Right ventricle myocardium superior (tissue), 1 donor: ENCODE measurements at regions not wholly inside any gene's neighbourhood (a gene's known extent, or its start where the extent isn't known, plus 50 kb on each side); places are given as distances from the start of the nearest gene placed in this dataset.

Experiments used
- ATAC-seq: fragments of 200-7000 bp; cut with Tn5 transposase; one replicate; pipeline ENCODE4 v1.9.1; 2020; ENCODE audit warnings: mild to moderate bottlenecking; ENCODE audit not compliant: poor library complexity
- DNase-seq: peaks from one replicate; pipeline ENCODE4 v3.0.0-alpha.2; 2020
- intact Hi-C: fragments of 100-400 bp; cut with DNase I; formaldehyde crosslinking; loops from one replicate; pipeline ENCODE4 v1.11.2; 2022
- donor health status: DM: no; HTN: yes; CAD: no; lungs with severe emphysema.

DNA sequence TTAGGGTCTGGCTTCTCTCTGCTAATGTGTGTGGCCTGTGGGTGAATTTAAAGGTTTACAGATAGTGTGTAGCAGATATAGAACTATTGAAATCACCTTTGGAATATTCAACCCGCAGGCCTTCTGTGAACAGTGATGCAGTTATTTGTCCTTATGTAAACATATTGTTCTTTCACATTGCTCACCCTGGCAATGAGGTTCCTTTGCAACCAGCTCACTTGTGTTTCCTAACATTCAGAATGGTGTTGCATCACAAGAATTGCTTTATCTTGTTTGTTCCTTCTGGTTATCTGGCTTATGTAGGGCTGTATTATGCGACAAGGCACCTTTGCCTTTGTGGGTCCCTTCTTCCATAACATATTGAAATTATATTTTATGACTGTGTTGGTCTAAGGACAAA is 370.3 kb downstream of the NNT start:
- intact Hi-C loops, result no loop called here
- DNase-seq (no peak), ATAC-seq (no peak)

DNA sequence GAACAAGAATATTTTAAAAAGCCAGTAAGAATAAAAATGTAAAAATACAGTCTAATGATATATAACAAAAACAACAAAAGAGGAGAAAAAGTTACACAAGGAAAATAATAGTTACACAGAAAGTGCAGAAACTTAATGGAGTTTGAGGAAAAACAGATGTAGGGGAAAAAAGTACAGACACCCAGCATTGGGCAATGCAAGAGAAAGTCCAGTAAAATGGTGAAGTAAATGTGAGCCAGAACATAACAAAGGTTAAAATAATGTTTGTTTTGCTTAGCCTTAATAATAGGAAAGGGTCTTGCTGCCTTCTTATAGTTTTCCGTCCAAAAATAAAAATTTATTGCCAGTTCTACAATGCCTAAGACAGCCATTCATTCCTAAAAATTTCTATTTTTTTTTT is 364.2 kb downstream of the NNT start:
- intact Hi-C loops, result no loop called here
- ATAC-seq (no peak), DNase-seq (no peak)

DNA sequence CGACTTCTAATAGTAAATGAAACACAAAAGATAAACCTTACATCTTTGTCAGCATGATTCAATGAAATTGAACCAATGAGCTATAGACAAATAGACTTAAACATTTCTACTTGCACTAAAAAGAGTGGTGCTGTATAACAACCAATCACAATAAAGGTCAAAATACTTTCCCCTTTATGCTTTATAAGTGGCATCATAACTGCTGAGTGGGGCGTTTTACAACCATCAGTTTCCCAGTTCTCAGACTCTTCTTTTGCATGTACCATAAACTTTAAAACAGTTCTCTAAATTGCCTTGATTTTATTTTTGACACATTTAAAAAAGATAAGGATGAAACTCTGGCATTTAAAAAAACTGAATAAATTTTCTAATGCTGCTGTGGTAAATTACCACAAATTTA is 356.2 kb downstream of the NNT start:
- intact Hi-C loops, result no loop called here
- no peak for ATAC-seq
- DNase-seq, result no peak

DNA sequence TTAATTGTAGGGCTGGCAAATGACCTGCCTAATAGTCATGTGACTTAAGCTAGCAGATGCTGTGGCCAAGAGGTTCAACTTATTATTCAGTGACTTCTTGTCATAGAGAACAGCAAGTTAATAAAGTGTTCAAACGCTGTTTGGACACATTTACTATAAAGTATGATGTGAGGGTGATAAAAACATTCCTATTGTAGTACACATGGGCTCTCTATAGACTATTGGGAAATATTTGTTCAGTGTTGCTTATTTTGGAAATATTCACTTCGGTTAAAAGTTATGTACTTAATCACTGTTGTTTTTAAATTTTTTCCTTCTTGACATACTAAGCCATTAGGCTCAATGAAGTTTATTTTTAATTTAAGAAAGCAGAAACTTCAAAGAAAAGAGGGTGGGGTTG is 345.0 kb downstream of the NNT start:
- no peak for DNase-seq
- peak; percentile 18 for ATAC-seq
- intact Hi-C loops, result no loop called here

DNA sequence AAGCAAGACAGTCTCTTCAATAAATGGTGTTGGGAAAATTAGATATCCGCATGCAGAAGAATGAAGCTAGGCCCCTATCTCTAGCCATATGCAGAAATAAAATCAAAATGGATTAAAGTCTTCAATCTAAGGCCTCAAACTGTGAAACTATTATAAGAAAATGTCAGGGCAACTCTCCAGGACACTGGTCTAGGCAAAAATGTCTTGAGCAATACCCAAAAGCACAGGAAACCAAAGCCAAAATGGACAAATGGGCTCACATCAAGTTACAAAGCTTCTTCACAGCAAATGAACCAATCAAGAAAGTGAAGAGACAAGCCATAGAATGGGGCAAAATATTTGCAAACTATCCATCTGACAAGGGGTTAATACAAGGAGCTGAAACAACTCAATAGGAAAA is 338.8 kb downstream of the NNT start:
- intact Hi-C loops, result no loop called here
- DNase-seq (no peak), ATAC-seq (no peak)

DNA sequence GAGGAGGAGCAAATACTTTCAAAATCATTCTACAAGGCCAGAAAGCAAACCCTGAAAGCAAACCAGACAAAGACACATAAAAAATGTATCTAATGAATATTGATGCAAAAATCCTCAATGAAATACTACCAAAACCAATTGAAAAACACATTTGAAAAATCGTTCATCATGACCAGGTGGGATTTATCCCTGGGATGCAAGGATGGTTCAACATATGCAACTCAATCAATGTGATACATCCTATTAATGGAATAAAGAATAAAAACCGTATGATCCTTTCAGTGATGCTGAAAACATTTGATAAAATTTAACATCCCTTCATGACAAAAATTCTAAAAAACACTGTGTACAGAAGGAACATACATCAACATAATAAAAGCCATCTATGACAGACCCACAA is 337.6 kb downstream of the NNT start:
- intact Hi-C loops, result no loop called here
- DNase-seq (no peak), ATAC-seq (no peak)

DNA sequence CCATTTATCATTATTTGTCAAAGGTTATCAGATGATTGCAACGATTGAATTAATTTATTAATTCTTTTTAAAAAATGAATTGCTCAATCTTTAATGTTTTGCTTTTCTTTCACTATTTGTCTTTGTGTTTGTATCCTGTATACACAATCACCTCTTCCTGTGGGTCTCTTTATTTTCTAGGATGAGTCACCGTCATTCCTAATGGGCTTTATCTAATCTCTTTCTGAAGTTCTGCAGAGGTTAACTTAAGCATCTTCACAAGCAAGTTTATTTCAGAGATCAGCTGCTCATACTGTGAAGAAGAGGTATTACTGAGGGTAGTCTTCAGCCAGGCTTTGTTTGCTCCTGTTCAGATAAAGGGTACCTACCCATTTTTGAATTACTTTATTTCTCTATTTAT is 323.9 kb downstream of the NNT start:
- DNase-seq (no peak), ATAC-seq (no peak)
- intact Hi-C loops, result no loop called here

DNA sequence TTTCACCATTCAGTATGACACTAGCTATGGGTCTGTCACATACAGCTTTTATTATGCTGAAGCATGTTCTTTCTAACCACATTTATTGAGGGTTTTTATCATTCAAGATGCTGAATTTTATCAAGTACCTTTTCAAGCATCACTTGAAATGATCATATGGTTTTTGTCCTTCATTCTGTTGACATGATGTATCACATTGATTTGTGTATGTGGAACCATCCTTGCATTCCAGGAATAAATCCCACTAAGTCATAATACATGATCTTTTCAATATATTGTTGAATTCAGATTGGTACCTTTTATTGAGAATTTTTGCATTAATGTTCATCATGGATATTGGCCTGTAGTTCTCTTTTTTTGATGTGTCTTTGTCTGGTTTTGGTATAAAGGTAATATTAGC is 317.4 kb downstream of the NNT start:
- no peak for DNase-seq
- intact Hi-C loops, result no loop called here
- no peak for ATAC-seq

DNA sequence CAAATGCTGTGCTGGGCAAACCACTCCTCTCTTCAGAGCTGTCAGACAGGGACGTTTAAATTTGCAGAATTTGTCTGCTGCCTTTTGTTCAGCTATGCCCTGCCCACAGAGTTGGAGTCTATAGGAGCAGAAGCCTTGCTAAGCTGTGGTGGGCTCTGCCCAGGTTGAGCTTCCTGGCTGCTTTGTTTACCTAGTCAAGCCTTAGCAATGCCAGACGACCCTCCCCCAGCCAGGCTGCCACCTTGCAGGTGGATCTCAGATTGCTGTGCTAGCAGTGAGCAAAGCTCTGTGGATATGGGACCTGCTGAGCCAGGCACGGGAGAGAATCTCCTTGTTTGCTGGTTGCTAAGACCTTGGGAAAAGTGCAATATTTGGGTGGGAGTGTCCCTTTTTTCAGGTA is 314.9 kb downstream of the NNT start:
- intact Hi-C loops, result no loop called here
- ATAC-seq (no peak), DNase-seq (no peak)

DNA sequence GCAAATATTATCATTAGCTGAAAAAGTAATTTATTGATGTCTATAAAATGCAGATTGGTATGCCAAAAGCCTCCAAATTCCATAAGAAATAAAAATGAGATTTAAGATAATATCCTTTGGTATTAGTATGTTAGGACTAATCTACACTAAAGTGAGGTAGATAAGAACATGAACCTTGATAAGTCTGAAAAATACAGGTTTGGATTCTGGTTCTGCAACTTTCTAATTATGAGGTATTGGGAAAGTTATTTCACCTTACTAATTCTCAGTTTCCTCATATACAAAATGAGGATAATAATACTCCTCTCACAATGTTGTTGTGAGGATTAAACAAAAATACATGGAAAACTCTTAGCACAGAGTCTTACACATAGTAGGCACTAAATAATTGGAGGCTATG is 300.1 kb downstream of the NNT start:
- ATAC-seq (no peak), DNase-seq (no peak)
- intact Hi-C loops, result no loop called here

DNA sequence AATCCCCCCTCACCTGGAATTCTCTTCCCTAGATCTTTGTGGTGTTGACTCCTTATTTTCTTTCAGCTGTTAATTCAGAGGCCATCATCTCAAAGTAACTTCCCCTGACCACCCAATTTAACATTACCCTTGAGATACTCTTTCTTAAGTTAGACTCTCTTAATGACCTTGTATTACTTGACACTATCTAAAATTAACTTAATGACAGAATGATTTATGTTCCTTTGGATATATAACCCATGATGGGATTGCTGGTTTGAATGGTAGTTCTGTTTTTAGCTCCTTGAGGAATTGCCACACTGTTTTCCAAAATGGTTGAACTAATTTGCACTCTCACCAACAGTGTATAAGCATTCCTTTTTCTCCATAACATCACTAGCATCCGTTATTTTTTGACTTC is 298.0 kb downstream of the NNT start:
- ATAC-seq, result no peak
- intact Hi-C loops, result no loop called here

DNA sequence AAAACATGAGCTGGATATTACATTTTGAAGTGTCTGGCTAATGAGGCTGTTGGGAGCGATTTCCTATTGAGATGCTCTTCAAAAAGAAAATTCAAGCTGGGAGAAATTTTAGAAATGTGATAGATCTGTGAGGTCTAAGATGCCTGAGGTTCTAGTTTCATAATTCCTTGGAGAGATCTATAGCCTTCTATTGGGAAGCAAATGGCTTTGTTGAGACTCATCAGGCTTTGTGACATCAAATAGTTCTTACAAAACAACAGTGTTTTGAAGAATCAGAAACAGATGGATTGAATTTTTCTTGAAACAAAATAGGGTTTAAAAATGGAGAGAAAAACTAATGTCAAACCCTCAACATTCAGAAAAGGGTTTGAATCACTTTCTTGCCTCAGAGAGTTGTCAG is 292.9 kb downstream of the NNT start:
- DNase-seq (no peak), ATAC-seq (no peak)
- intact Hi-C loops, result no loop called here

More for the DNA sequence above, 298.0 kb downstream of the NNT start:
- no peak for DNase-seq

DNA sequence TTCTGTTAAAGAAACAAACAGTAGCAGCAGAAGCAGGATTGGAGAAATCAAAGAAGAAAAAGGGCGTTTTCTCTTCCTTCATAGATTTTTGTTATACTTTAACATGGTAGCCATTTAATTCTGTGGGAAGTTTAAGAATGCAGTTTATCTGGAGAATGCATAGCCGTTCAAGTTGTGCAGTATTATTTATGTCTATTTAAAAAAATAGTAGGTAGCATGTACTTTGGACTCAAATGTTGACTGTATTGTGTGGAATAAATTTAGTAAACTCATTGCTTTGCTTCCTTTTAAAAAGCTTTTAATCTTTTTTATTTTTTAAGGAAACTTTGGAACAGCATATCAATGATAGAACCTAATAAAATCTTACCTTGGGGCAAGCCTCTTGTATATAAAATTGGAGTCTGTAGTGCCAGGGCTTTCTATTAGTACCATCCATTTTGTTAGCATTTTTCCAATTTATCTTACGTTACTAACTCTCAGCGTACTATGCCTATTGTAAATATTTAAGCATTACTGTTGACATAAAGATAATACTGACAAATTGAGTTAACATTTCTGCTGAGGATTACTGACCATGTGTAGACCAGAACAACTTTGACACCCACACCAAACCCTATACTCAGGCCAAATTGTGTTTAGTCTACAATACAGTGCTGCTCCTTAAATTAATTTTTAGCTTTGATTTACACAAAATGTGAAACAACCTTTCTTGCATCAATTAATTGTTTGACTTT is 291.1 kb downstream of the NNT start:
- DNase-seq (no peak), ATAC-seq (no peak)
- intact Hi-C loops, result no loop called here

DNA sequence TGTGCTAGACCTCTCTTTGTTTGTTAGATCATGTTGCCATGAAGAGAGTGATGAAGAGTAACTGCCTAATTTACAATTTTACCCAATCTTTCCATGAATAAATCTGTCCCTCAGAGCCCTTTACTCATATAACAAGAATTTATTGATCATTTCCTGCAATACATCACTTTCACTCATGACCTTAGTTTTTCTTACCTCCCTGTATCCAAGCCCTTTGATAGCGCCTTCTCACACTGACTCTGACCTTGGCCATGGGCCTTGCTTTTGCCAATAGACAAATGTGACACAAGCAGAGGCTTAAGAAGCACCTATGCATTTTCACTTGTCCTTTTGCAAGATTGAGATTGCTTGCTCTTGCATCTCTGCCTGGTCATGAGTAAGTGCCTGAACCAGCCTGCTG is 288.1 kb downstream of the NNT start:
- DNase-seq (no peak), ATAC-seq (no peak)
- intact Hi-C loops, result no loop called here

DNA sequence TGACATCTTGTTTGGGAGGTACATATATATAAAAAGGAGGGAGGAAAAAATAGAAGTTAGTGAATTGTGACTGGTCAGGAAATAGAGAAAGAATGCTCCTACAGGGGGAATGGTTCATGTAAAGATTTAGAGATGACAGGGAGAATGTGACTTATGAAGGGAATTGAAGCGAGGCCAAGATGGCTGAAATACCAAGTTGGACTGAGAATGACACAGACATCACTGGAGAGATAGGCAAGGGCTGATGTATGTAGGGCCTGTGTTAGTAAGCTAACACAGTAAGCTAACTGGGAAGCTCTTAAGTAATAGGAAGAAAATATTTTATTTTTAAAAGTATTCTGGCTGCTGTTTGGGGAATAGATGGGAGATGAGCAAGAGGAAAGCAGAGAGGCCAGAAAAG is 286.3 kb downstream of the NNT start:
- intact Hi-C loops, result no loop called here
- ATAC-seq, result peak; percentile 31
- no peak for DNase-seq

DNA sequence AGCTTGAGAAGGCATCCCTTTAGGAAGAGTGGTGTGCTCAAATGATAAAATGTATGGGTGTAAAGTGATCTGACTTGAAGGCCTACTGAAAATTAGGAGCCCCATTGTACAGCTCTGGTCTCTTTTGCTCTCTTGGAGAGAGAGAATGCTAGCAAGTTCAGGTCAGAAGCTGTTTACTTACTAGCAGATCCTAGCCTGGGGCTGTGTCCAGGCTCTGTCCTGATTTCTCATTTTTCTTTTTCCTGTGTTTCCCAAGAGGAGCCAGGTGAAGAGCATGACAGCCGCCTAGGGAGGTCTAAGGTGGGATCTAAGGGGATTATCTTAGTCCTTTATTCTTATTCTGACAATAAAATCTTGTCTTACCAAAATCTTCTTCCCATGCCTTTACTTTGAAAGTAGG is 272.8 kb downstream of the NNT start:
- intact Hi-C loops, result no loop called here
- DNase-seq (no peak), ATAC-seq (no peak)

DNA sequence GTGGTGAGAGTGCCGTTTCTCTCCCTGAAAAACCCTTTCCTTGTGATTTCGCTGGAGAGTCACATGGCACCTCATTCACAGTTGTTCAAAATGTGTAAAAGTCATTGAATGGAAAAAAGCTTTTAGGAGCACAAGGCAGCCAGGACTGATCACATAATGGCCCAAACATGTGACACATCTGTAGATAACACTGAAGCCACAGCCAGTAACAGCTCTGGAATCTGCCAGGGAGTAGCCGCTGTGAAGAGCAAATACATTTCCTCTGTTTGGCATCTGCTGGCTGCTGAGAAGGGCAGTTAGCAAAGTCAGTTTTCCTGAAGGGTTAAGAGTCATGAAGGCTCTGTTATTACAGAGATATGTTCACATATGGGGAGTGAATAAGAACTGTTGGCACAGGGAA is 271.8 kb downstream of the NNT start:
- peak; percentile 22 for DNase-seq
- ATAC-seq, result peak; percentile 71
- intact Hi-C loops, result no loop called here

DNA sequence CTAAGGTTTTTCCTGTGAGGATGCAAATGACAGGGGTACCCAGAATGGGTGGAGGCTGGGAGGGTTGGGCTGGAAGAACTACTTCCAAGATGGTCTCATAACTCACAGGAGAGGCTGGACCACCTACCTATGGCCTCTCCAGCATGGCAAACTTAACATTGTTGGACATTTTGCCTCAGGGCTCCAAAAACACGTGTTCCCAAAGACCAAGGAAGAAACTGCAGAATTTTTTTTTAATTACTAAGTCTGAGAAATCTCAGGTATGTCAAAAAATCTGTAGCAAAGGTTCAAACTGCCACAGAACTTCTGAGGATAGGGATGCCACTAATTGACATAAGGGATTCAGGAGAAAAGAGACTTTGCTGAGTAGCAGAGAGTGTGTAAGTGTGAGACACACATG is 270.8 kb downstream of the NNT start:
- DNase-seq, result no peak
- no peak for ATAC-seq
- intact Hi-C loops, result no loop called here

DNA sequence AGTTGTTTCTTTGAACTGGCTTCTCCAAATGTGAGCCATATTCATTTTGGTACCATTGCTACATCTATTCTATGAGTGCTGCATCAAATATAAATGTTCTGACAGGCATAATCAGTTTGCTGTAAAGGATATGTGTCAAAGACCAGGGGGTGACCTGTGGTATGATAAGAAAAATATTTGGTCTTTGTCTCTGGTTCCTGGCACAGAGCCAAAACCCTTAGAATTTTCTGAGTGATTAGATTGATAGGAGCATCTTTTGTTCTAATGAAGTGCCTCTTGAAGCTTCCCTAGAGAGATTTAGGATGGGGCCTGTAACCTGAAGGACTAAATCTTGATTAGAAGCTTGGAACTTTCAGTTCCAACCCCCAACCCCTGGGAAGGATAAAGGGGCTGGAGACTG is 256.3 kb downstream of the NNT start:
- intact Hi-C loops, result no loop called here
- DNase-seq (no peak), ATAC-seq (no peak)

DNA sequence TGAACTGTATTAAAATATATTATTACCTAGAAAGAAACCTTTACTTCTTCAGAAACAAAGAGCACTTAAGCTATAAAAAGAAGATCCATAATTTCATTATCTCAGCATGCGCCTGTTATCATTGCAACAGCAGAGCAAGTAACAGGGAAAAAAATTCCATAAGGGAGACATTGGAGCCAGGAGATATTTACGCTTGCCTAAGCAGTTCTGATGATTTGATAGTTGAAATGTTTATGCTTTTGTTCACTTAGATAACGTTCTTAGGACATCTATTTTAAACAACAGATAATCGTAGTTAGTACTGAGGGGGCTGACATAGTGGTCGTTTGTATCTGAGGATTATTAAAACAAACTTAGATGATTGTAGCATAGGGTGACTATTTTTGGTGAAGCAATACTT is 252.5 kb downstream of the NNT start:
- ATAC-seq (peak; percentile 27), DNase-seq (no peak)
- intact Hi-C loops, result no loop called here

DNA sequence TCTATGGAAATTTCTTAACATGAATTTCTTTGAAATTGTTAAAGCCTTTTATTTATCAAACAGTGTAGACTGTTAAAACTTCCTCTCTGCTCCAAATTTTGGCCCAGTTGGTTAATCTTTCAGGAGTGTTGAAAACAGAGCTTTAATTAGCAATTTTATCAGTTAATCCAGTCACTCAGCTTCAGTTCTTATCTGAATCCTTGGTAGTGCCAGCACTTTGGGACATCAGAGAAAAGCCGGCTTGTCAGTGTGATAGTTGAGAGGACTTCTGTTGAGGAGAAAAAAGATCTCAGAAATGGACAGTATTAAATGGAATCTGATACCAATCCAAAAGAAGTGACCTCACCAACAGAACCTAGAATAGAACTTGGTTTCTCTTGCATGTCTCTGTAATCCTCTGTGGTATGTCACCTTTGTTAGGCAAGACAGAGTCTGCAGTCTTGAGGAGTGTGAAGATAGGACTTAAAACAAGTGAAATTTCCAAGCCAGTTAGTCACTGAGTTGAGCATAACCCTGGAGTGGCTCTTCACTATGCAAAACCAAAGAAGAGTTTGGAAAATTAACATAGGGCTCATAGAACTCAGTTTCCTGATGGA is 251.8 kb downstream of the NNT start:
- DNase-seq (no peak), ATAC-seq (peak; percentile 74)
- intact Hi-C loops, result no loop called here
